ENCODE measurements at regions not wholly inside any gene's neighbourhood (a gene's known extent, or its start where the extent isn't known, plus 50 kb on each side); places are given as distances from the start of the nearest gene placed in this dataset.
A peak's percentile ranks its signal among the peaks of the same experiment; 100 is the strongest.

DNA sequence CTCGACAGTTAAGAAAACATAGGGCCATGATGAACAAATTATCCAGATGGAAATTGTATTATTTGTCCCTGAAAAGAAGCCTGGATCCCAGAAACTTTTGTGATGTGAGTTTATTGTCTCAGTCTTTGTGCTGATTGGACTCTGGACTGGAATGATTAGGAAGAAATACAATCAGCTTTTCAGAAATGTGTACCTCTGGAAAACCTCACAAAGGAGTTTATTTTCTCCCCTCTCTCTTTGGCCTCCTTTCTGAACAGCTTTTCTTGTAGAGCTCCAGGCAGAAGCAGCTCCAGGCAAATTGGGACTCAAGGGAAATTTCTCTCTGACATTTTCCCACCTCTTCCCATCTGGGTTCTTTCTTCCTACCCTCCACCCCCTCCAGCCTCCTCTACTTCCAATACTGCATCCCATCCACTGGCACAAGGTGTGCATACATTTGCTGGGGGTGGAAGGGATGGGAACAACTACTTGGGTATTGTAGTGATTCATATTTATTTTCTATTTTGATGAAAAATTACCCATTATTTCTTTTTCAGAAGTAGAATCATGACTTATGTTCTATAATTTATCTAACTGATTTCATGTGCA, 119.7 kb downstream of the CD47 start:
- DNase-seq (ENCODE audit: low read depth in 2 of 3, low spot score in 2 of 3), result no peak

DNA sequence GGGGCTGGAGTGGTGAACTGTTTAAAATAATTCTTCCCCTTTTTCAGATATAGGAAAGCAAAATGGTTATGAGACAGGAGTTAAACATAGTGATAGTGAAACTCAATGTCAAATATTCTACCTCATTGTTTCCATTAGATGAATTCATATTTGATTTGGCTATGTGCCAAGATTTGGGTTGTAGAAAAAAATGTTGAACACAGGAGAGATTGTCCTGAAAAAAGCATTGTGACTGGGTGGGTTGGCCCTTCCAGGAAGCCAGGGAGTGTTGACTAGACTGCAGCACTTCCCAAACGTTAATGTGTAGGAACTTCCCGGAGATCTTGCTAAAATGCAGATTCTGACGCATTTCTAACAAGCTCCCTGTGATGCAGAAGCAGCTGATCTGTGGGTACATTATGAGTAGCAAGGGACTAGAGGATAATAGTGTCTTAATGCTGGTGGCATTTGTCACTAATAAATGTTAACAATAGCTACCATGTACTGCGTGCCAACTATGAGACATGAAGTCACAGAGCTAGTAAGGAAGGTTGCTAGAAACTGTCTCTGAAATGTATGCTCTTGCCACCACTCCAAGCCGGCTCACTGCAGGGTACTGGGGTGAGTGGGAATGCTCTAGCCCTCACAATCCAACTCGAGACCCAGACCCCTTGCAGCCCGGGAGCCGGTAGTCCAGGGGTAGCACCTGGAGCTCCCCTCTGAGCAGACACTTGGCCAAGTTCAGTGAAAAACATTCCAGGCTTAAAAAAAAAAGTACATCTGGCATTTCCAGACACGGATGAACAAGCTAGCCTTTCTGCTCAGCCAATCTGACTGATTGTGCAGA, 120.6 kb downstream of the CD47 start:
- DNase-seq (ENCODE audit: low read depth in 2 of 3, low spot score in 2 of 3), result peak in 1 of 3 donors; percentile 37

DNA sequence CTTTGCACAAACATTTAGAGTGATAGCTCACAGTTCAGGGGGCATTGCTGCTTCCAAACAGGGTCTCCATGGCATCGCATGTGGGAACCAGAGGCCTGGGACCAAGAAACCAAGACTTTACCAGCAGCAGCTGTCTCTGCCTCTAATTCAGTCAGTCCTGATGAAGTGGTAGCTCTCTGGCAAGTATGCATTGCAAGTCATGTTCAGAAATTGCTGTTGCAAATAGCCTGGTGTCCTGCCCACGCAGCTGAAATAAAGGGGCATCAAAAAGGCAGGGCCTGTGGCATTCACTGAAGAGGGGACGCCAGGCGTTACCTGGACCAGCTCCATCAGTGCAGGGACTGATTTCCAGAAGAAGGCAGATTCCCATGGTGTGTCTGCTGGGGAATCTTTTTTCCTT, 121.3 kb downstream of the CD47 start:
- DNase-seq (ENCODE audit: low read depth in 2 of 3, low spot score in 2 of 3), result no peak

DNA sequence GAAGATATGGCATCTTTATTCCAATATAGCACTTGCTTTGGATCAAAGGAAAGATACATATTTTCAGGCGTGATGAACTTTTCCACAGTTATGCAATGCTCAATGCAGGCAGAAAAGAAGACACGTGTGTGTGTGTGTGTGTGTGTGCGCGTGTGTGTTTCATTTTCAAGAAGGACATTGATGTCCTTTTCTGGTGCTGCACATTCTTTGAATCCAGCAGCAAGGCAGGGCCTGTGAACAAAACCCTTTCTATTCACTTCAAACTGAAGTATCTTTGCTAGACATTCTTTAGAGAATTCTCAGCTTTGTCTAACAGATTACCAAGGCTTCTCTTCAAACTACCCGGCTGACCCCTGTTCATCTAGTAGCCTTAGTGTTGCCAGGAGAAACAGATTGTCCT, 124.6 kb downstream of the CD47 start:
- DNase-seq (ENCODE audit: low read depth in 2 of 3, low spot score in 2 of 3), result no peak

DNA sequence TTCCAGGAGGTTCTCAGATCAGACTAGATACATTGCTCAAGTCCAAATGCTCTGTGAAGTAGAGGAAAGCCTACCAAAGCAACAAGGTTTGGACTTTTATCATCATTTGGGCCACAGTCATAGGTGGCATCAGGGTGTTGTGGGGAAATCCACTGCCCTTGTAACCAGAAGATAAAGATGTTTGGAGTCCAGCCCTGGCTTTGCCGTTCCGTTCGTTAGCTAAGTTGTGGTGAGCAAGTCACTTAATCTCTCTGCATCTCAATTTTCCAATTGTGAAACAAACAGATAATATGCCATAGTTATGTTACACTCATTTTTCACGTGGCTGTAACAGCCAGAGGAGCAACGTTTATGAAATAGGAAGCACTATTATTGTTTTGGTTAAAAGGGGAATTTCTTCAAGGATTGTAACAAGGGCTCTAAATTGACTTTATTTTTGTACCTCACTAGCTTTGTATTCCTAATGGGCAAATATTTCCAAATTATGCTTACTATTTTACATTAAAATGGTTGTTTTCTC, 125.6 kb downstream of the CD47 start:
- DNase-seq (ENCODE audit: low read depth in 2 of 3, low spot score in 2 of 3), result no peak

DNA sequence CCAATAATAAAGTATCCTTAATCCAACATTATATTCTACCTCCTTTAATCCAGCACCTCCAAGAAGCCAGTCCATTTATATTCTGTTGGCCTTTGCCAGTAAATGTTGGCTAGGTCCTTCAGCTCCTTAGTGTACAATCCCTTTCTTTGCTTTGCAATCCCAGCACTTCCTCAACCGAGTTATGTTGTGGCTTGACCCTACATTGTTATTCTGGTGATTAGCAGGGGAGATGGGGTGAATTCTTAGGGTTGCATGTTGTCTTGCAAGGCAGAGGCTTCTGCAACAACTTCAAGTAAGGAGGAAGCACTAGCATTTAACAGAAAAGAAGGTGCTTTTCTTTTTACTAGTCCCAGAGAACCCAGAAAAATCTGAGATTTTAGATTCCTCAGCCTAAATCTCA, 127.2 kb downstream of the CD47 start:
- DNase-seq (ENCODE audit: low read depth in 2 of 3, low spot score in 2 of 3), result no peak

DNA sequence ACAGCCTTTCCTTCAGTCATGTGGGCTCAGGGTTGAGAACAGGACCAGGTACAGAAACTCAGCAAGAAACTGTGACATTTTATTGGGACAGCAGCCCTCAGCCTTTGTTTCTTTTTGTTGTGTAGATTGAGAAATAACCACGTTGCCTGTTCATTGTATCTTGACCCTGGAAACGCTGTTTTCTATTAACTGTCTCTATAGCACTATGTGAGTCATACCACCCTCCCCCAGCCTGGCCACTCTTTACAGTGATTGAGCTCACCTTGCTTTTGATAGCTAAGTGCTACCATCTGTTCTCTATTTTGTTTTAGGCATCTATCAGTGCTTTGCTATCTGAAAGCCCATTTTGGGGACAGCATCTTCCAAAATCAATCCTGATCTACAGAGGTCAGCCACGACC, 127.9 kb downstream of the CD47 start:
- DNase-seq (ENCODE audit: low read depth in 2 of 3, low spot score in 2 of 3), result no peak

DNA sequence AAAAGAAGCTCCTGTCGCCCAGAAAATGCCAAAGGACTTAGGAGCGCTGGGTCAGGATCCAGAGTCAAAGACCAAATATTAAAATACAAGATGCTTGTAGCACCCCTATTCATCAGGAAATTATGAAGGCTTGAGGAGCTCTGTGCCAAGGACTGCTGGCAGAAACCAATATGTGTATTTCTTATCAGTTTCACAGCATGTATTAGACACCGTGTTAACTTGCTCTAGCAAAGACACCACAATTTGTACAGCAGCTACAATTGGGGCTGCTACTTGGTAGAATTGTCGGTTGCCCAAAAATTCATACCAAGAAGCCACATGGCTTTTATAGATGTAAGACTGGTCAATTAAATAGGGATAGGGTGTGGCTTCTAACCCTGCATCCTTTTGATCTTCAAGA, 128.8 kb downstream of the CD47 start:
- DNase-seq (ENCODE audit: low read depth in 2 of 3, low spot score in 2 of 3), result no peak

DNA sequence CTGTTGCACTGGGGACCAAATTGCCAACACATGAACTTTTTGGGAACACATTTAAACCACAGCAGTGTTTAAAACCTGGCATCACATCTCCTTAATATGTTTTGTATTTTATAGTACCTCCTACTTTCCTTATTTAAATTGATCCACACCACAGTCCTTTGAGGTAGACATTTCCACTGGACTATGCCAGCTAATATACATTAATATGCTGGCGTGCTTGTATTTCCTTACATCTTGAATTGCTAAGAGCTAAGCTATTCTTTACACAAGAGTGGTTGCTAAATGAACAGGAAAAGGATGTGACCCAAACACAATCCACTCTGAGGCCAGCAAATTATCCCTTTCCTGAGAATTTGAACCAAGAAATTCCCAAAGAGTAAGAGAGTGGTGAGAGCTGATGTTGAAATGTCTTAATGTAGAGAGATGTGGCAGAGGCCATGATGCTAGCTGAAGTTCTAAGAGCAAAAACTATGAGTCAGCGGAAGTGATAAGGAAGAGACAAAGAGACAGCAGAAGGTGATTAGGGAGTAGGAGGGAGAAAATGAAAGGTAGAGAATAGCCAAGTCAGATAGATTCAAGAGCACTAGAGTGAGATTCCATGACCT, 131.2 kb downstream of the CD47 start:
- DNase-seq (ENCODE audit: low read depth in 2 of 3, low spot score in 2 of 3), result no peak

DNA sequence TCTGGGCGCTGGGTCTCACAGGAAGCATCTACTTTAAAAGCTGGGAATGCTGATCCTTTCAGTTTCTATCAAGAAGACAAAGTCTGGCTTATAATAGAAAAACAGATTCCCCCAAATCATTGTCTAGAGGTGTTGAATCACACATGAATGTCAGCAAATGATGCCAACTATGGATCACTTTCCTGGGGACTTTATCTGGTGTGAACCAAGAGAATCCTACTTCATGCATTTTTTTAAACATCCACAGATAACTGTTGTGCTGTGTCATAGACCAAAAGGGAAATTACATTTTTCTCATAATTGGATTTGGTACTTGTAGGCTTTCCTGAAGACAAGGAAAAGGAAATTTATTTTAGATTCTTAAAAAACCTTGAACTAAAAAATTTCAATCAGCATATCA, 132.7 kb downstream of the CD47 start:
- no peak for DNase-seq (ENCODE audit: low read depth in 2 of 3, low spot score in 2 of 3)

DNA sequence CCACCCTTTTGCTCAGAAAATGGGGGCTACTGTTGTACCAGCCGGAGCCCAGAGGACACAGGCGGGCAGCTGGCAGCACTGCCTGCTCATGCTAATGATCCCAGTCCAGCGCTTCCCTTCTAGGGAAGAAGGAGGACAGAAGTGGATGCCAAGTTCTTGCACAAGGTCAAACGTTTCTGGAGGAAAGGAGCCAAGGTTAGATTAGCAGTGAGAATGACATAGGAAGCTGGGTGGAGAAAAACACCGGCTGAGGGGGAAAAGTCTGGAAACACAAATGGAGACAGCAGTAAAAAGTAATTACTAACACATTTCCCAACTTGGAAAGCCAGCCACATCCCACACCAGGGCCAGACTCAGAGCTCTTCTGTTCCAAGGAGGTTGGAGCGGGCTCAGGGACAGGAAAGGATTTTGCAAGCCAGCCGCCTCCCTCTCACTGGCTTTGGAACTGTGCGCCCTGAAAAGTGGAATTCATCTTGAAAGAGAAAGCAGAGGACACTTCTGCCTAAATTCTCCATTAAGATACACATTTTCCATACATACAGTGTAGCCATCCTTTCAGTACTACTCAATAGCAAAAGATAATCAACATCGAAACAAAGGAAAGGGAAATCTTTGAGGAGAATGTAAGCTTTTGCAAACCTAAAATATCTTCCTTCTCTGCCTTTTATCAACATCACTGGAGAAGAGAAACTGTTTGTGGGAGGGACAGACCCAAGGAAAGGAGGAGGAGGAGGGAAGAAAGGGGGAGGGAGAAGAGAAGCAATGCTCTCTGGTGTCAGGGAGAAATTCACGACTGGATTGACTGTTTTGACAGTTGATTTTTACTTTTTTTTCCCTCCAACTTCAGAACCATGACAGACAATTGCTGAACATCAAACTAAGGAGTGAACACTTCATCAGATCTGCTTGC, 133.6 kb downstream of the CD47 start:
- no peak for DNase-seq (ENCODE audit: low read depth in 2 of 3, low spot score in 2 of 3)

DNA sequence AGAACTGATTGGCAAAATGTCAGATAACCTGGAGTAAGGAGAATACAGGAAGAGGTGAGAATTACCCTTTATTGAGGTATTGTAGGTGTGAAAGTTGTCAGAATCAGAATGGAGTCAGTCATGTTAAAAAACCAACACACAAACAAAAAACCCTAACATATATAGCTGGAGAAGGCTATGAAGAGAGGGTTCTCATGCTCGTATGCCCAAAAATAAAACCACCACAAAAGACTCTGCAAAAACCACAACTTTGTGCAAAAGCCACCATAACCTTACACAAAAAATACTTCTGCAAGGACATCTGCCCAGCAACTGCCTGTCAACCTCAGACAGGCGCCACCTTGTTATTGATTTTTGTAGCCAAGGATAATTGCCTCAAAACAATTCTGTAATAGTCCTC, 136.0 kb downstream of the CD47 start:
- DNase-seq (ENCODE audit: low read depth in 2 of 3, low spot score in 2 of 3), result no peak

DNA sequence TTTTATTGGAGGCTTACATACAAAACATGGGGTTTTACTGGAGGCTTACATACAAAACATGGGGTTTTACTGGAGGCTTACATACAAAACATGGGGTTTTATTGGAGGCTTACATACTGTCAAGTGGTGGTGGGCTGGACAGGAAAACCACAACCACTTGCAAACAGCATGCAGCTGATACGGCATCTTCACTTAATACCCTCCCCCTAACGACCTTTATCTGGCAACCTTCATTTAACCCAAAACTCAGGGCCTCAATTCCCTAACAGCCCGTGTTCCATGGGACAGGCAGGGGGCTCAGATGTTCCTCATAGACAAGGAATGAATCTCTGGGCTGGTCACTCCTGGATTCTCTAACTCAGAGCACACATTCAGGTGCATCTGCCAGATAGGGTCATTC, 137.1 kb downstream of the CD47 start:
- DNase-seq (ENCODE audit: low read depth in 2 of 3, low spot score in 2 of 3), result peak in 1 of 3 donors; percentile 48

DNA sequence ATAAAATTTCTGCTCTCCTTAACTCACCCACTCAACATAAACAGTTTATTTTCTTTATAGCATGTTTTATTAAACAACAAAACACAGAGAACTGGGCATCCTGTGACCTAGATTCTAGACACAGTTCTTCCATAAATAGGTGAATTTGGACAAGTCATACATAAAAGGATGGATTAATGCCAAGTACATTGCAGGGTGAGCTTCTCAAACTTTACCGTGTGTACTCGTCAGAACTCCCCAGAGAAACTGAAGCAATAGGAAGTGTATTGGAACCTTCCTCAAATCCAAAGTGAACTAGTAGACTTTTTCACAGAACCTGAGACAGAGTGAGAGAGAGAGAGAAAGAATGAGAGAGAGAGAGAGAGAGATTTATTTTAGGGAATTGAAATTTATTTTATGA, 139.7 kb downstream of the CD47 start:
- DNase-seq (ENCODE audit: low read depth in 2 of 3, low spot score in 2 of 3), result no peak

DNA sequence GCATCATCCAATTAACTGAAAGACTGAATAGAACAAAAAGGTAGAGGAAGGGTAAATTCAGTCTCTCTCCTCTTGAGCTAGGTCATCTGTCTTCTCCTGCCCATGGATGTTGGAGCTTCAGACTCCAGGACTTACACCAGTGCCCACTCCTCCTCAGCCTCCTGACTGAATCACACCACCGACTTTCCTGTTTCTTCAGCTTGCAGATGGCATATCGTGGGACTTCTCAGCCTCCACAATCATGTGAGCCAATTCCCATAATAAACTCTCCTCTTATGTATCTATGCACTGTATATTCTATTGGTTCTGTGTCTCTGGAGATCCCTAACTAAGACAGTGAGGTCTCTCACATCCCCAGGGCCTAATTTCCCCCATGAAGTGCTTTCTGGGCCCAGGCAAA, 140.4 kb downstream of the CD47 start:
- DNase-seq (ENCODE audit: low read depth in 2 of 3, low spot score in 2 of 3), result no peak

DNA sequence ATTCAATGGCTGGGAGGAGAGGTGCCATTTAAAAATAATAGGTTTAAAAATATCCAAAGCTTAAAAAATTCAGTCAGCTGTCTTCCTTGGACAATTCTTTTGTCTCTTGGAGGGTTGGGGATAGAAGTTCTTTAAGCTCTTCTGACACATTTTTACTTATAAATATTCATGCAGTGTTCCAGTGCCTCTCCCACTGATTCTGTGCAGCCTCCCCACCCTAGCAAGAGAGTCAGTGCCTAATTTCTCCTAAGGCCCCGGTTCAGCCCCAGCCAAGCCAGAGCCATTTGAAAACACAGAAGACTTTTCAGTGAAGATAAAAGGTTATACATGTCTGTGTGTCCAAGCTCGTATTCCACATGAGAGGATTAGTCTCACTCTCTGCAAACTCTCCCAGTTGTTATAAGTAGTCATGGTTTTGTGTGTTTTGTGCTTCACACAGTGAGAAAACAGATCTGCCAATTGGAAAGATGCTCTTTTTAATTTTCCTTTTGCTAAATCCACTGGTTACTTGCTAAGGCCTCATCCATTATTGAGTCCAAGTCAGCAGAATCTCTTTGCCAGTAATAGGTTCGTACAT, 141.3 kb downstream of the CD47 start:
- DNase-seq (ENCODE audit: low read depth in 2 of 3, low spot score in 2 of 3), result no peak

DNA sequence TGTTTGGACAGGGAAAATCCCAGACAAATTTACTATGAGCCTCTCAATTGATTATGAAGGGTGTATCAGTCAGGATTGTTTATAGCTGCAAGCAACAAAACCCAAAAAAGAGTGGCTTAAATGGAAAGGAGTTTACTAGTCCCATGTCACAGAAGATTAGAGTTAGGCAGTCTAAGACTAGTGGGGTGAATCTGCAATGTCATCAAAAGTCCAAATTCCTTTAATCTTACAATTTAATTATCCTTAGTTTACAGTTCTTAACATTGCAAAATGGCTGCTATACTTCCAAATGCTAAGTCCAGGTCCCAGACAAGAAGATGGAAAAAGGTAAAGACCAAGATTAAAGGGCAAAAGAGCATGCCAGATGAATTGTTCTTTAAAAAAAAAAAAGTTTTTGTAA, 143.6 kb downstream of the CD47 start:
- DNase-seq (ENCODE audit: low read depth in 2 of 3, low spot score in 2 of 3), result no peak

DNA sequence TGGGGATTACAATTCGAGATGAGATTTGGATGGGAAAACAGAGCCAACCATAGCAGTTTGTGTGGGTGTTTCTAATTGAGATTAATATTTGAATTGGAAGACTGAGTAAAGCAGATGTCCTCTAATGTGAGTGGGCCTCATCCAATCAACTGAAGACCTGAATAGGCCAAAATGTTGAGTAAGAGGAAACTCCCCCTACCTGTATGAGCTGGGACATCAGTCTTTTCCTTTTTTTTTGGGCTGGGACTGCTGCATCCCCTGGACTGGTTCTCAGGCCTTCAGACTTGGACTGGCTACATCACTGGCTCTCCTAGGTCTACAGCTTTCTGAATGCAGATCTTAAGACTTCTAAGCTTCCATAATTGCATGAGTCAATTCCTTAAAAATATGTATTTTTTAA, 144.1 kb downstream of the CD47 start:
- no peak for DNase-seq (ENCODE audit: low read depth in 2 of 3, low spot score in 2 of 3)

DNA sequence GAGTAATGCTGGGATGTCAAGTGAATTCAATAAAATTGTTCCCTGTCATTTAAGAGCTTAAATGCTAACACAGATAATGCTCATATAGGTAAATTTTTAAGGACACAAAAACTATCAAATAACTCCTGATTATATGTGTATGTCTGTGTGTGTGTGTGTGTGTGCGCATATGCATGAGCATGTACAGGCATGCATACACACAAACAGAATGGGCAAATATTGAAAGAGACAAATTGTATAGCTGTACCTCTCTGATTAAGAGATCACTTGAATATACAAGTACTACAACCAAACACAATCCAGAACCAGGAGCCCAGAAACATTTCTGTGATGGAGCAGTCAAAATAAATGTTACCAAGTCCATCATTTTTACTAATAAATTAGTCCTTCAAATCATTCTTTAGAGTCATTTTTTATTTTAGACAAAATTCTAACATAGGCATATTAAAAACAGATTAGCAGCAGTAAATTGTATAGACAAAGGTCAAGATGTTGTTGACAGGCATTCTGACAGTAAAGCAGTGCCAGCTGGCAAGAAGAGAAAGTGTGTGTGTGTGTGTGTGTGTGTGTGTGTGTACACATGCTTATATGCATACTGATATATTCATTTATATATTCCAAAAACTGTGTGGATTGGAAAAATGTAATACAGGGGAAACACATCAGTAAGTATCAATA, 145.3 kb downstream of the CD47 start:
- no peak for DNase-seq (ENCODE audit: low read depth in 2 of 3, low spot score in 2 of 3)

All from hematopoietic multipotent progenitor cell (in vitro differentiated cells).